Astrocyte of the hippocampus (primary cell): ENCODE measurements at regions not wholly inside any gene's neighbourhood (a gene's known extent, or its start where the extent isn't known, plus 50 kb on each side); places are given as distances from the start of the nearest gene placed in this dataset.
"Not testable (repeated sequence)": the region's sequence is repeated elsewhere in the genome, so short reads cannot be mapped to it uniquely, and the experiment has no call there.

Source experiments
- DNase-seq: peaks from one replicate; pipeline ENCODE4 v3.0.0; 2011; ENCODE audit warnings: low read depth, low spot score

GRCh38 chr20:7770046-7770445 is 170.2 kb downstream of the HAO1 start:
- no peak for DNase-seq

- DNase-seq, result no peak
These were observed 169.7 kb downstream of the HAO1 start for GRCh38 chr20:7770578-7770977.

GRCh38 chr20:7772371-7772770 is 167.9 kb downstream of the HAO1 start:
- peak; percentile 26 for DNase-seq

GRCh38 chr20:7773511-7773910 is 166.7 kb downstream of the HAO1 start:
- no peak for DNase-seq

GRCh38 chr20:7775072-7775471 is 165.2 kb downstream of the HAO1 start:
- peak; percentile 42 for DNase-seq

- DNase-seq, result no peak
These were observed 164.1 kb downstream of the HAO1 start for GRCh38 chr20:7776148-7776547.

- DNase-seq, result peak; percentile 66
These were observed 150.1 kb downstream of the HAO1 start for GRCh38 chr20:7790189-7790588.

- peak; percentile 33 for DNase-seq
These were observed 147.9 kb downstream of the HAO1 start for GRCh38 chr20:7792150-7792869.

GRCh38 chr20:7798176-7798575 is 142.1 kb downstream of the HAO1 start:
- no peak for DNase-seq

- no peak for DNase-seq
These were observed 140.4 kb downstream of the HAO1 start for GRCh38 chr20:7799862-7800261.

- not testable (repeated sequence) for DNase-seq
These were observed 136.7 kb downstream of the HAO1 start for GRCh38 chr20:7803411-7804151.

GRCh38 chr20:7806831-7807230 is 133.4 kb downstream of the HAO1 start:
- DNase-seq, result no peak

- DNase-seq, result no peak
These were observed 123.0 kb downstream of the HAO1 start for GRCh38 chr20:7817286-7817685.

GRCh38 chr20:7818477-7818876 is 121.8 kb downstream of the HAO1 start:
- no peak for DNase-seq

GRCh38 chr20:7820897-7821296 is 119.4 kb downstream of the HAO1 start:
- DNase-seq, result no peak

GRCh38 chr20:7822772-7823171 is 117.5 kb downstream of the HAO1 start:
- no peak for DNase-seq

- DNase-seq, result peak; percentile 11
These were observed 111.8 kb downstream of the HAO1 start for GRCh38 chr20:7828437-7828836.

GRCh38 chr20:7829031-7829430 is 111.2 kb downstream of the HAO1 start:
- no peak for DNase-seq

- no peak for DNase-seq
These were observed 110.5 kb downstream of the HAO1 start for GRCh38 chr20:7829776-7830175.
